ENCODE measurements at regions not wholly inside any gene's neighbourhood (a gene's known extent, or its start where the extent isn't known, plus 50 kb on each side); places are given as distances from the start of the nearest gene placed in this dataset.

DNA sequence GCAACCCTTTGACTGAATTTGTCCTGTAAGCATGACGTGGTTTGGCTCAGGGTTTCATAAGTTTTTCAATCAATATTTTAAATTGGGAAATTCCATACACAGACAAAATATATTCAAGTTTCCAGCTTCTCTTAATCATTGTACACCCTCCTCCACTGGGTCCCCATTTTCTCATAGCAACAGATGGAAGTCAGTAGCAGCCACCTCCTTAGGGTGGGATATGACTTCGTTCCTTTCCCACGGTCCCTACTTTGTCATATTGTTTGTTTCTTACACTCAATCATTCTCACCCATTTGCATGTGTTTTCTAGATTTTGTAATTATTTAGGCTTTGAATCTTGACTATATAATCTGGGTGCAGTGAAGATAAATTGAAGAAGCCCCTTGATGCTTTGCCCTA, 664.5 kb upstream of the IGFBP7 start:
- TF ChIP-seq, protein P1, sequence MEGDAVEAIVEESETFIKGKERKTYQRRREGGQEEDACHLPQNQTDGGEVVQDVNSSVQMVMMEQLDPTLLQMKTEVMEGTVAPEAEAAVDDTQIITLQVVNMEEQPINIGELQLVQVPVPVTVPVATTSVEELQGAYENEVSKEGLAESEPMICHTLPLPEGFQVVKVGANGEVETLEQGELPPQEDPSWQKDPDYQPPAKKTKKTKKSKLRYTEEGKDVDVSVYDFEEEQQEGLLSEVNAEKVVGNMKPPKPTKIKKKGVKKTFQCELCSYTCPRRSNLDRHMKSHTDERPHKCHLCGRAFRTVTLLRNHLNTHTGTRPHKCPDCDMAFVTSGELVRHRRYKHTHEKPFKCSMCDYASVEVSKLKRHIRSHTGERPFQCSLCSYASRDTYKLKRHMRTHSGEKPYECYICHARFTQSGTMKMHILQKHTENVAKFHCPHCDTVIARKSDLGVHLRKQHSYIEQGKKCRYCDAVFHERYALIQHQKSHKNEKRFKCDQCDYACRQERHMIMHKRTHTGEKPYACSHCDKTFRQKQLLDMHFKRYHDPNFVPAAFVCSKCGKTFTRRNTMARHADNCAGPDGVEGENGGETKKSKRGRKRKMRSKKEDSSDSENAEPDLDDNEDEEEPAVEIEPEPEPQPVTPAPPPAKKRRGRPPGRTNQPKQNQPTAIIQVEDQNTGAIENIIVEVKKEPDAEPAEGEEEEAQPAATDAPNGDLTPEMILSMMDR (IDR thresholded peaks at IDR 0.05; ENCODE audit: poor library complexity, severe bottlenecking) = no peak
- TF ChIP-seq EP300 (conservative IDR thresholded peaks at IDR 0.05; ENCODE audit: poor library complexity, severe bottlenecking) = no peak
- no peak for TF ChIP-seq RAD21 (conservative IDR thresholded peaks at IDR 0.05)
